ENCODE measurements at regions not wholly inside any gene's neighbourhood (a gene's known extent, or its start where the extent isn't known, plus 50 kb on each side); places are given as distances from the start of the nearest gene placed in this dataset.
"Not testable (repeated sequence)": the region's sequence is repeated elsewhere in the genome, so short reads cannot be mapped to it uniquely, and the experiment has no call there.

DNA sequence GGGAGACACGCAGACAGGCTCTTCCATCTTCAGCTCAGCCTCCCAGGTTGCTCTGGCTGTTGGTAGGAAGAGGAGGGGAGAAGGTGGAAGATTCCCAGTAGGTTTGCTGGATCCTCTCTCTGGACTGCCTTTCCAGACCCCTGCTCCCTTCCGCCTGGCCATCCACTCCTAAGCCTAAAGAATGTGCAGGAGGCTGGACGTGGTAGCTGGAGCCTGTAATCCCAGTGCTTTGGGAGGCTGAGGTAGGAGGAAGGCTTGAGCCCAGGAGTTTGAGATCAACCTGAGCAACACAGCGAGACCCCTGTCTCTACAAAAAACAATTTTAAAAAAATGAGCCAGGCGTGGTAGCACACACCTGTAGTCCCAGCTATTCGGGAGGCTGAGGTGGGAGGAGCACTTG, 2895.6 kb downstream of the RPIA start:
- H3K27ac Mint-ChIP-seq; H3K36me3 Mint-ChIP-seq (ENCODE audit: low read depth); DNase-seq (ENCODE audit: low spot score): not testable (repeated sequence)

DNA sequence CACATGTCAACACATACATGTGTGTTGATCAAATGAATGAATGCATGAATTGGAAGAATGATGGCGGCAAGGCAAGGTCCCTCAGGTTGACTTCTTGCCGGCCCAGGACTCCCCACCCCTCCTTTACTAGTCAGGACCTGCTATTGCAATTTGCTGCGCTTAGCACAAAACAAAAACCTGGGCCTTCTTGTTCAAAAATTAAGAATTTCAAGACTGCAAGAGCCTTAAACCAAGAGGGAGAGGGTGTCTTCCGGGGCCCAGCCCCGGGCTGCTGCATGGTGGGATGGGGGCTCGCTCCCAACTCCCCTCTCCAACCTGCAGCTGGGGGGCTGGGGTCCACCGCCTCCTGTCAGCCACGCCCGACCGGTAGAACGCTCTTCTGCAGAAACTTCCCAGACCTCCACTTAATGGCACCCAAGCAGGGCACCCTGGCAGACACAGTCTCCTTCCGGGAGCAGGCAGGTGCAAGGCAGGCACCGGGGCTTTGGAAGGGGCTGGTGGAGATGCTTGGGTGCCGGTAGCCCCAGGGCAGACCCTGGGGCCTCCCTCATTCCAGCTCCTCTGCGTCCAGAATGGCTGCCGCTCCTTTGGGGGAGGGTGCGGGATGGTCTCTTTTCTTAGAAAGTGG, 2896.5 kb downstream of the RPIA start:
- H3K4me1 Mint-ChIP-seq (ENCODE audit: low read depth); H3K4me3 Mint-ChIP-seq; H3K27ac Mint-ChIP-seq: not testable (repeated sequence)

More for the DNA sequence above, 2895.6 kb downstream of the RPIA start:
- peaks cover 12% of the 10 kb centered on the region for H3K9me3 Mint-ChIP-seq
- not testable (repeated sequence) for H3K4me1 Mint-ChIP-seq (ENCODE audit: low read depth); H3K27me3 Mint-ChIP-seq (ENCODE audit: low read depth); H3K4me3 Mint-ChIP-seq

DNA sequence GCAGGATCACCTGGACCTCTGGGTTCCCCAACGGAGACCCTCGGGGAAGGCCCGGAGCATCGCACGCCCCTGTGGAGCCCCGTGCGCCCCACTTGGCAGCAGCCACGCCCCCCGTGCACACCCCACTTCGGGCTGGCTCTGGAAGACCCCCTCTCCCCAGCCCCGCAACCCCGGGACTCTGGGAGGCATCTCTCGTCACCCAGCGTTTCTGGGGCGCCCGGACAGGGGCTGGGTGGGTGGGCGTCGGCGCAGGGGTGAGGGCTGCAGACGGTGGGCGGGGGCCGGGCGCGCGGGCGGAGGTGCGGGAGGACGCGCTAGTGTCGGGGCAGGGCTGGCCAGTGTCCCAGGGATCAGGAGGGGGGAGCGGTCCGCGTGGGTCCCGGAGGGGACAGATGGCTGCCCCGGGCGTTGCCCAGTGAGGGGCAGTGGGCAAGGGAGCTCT, 2897.3 kb downstream of the RPIA start:
- H3K4me1 Mint-ChIP-seq (ENCODE audit: low read depth); H3K36me3 Mint-ChIP-seq (ENCODE audit: low read depth); H3K4me3 Mint-ChIP-seq; H3K27ac Mint-ChIP-seq; H3K27me3 Mint-ChIP-seq (ENCODE audit: low read depth); DNase-seq (ENCODE audit: low spot score): not testable (repeated sequence)
- H3K9me3 Mint-ChIP-seq: peaks cover 12% of the 10 kb centered on the region

More for the DNA sequence above, 2896.5 kb downstream of the RPIA start:
- not testable (repeated sequence) for H3K27me3 Mint-ChIP-seq (ENCODE audit: low read depth); DNase-seq (ENCODE audit: low spot score); H3K36me3 Mint-ChIP-seq (ENCODE audit: low read depth)
- peaks cover 12% of the 10 kb centered on the region for H3K9me3 Mint-ChIP-seq

DNA sequence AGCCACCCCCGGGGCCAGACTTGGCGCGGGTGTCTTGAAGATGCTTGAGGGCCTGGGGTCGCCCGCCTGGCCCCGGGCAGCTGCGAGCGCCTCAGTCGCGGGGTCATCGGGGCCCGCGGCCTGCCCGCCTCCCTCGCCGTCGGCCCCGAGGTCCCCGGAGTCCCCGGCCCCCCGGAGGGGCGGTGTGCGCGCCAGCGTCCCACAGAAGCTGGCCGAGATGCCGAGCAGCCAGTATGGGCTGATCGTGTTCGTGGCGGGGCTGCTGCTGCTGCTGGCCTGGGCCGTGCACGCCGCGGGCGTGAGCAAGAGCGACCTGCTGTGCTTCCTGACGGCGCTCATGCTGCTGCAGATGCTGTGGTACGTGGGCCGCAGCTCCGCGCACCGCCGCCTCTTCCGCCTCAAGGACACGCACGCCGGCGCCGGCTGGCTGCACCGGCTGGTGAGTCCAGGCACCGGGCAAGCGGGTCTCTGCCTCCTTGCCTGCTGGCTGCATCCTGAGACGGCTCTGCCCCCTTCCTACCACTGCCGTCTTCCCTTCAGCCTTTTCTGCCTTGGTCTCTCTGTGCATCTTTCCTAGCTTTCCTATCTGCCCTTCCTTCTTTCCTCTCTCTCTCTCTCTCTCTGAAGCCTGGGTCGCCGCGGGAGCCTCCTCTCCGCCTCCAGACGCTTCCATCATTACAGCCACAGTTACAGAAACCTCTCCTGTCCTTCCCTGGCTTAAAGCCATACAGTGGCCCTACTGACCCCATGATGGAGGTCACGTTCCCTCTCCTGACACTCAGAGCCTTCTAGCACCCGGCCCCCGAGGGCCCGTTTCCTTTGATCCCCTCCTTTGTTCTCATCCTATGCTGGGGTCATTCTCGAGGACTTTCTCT, 2898.2 kb downstream of the RPIA start:
- not testable (repeated sequence) for DNase-seq (ENCODE audit: low spot score); H3K27ac Mint-ChIP-seq; H3K27me3 Mint-ChIP-seq (ENCODE audit: low read depth); H3K4me1 Mint-ChIP-seq (ENCODE audit: low read depth); H3K36me3 Mint-ChIP-seq (ENCODE audit: low read depth); H3K4me3 Mint-ChIP-seq
- peaks cover 10% of the 10 kb centered on the region for H3K9me3 Mint-ChIP-seq

DNA sequence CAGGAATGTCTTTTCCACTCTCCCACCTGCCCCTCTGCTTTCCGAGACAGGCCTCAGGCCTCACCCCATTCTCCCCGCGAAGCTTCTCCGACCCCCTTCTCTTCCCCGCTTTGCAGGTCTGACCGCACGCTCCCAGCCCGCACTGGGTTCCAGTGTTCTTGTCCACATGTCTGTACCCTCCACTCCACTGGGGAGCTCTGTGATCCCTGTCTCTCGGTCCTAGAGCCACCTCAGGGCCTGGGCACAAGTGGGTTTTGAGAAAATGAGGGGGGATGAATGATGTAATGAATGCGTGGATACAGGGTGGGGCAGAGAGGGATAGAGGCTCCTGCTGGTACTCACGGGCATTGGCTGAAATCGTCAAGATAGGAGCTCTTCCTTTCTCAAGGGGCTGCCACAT, 2898.9 kb downstream of the RPIA start:
- not testable (repeated sequence) for DNase-seq (ENCODE audit: low spot score); H3K27ac Mint-ChIP-seq; H3K36me3 Mint-ChIP-seq (ENCODE audit: low read depth); H3K4me3 Mint-ChIP-seq; H3K27me3 Mint-ChIP-seq (ENCODE audit: low read depth); H3K4me1 Mint-ChIP-seq (ENCODE audit: low read depth)
- H3K9me3 Mint-ChIP-seq: peaks cover 10% of the 10 kb centered on the region

- H3K27ac Mint-ChIP-seq; H3K27me3 Mint-ChIP-seq (ENCODE audit: low read depth); DNase-seq (ENCODE audit: low spot score); H3K4me1 Mint-ChIP-seq (ENCODE audit: low read depth); H3K4me3 Mint-ChIP-seq; H3K36me3 Mint-ChIP-seq (ENCODE audit: low read depth): not testable (repeated sequence)
- peaks cover 10% of the 10 kb centered on the region for H3K9me3 Mint-ChIP-seq
These were observed 2899.6 kb downstream of the RPIA start for GRCh38 chr2:91591066-91591465.

DNA sequence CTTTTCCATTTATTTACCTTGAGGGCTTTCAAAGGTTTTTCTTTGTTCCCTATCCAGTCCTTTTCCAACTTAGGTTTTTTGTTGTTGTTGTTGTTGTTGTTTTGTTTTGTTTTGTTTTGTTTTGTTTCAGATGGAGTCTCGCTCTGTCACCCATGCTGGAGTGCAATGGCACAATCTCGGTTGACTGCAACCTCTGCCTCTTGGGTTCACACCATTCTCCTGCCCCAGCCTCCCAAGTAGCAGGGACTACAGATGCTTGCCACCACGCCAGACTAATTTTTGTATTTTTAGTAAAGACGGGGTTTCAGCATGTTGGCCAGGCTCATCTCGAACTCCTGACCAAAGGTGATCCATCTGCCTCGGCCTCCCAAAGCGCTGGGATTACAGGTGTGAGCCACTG, 2906.0 kb downstream of the RPIA start:
- DNase-seq (ENCODE audit: low spot score); H3K9me3 Mint-ChIP-seq; H3K4me1 Mint-ChIP-seq (ENCODE audit: low read depth); H3K36me3 Mint-ChIP-seq (ENCODE audit: low read depth); H3K4me3 Mint-ChIP-seq; H3K27me3 Mint-ChIP-seq (ENCODE audit: low read depth); H3K27ac Mint-ChIP-seq: not testable (repeated sequence)

- not testable (repeated sequence) for H3K4me1 Mint-ChIP-seq (ENCODE audit: low read depth); H3K9me3 Mint-ChIP-seq; H3K27ac Mint-ChIP-seq; DNase-seq (ENCODE audit: low spot score); H3K36me3 Mint-ChIP-seq (ENCODE audit: low read depth); H3K4me3 Mint-ChIP-seq; H3K27me3 Mint-ChIP-seq (ENCODE audit: low read depth)
These were observed 2907.0 kb downstream of the RPIA start for GRCh38 chr2:91598519-91598918.

- not testable (repeated sequence) for DNase-seq (ENCODE audit: low spot score); H3K4me3 Mint-ChIP-seq; H3K36me3 Mint-ChIP-seq (ENCODE audit: low read depth); H3K27me3 Mint-ChIP-seq (ENCODE audit: low read depth); H3K4me1 Mint-ChIP-seq (ENCODE audit: low read depth); H3K27ac Mint-ChIP-seq; H3K9me3 Mint-ChIP-seq
These were observed 2907.5 kb downstream of the RPIA start for GRCh38 chr2:91599000-91599399.

DNA sequence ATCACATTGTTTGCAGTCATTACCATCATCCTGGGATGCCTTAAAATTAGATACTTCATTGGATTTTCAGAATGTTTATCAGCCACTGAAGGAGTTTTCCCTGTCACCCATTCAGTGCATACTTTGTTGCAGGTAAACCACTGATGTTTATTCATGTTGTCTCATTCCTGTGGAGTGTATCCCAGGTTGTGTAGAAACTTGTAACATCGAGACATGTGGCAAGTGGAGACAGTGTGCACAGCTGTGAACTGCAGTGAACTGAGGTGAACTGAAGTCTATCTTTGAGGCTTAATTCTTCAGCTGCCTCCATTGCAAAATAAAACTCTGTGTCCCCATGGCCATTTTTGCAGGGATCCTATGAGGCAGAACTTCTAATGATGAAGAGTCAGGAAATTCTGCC, 2911.4 kb downstream of the RPIA start:
- H3K4me3 Mint-ChIP-seq; H3K4me1 Mint-ChIP-seq (ENCODE audit: low read depth); H3K27ac Mint-ChIP-seq; H3K36me3 Mint-ChIP-seq (ENCODE audit: low read depth); H3K9me3 Mint-ChIP-seq; H3K27me3 Mint-ChIP-seq (ENCODE audit: low read depth); DNase-seq (ENCODE audit: low spot score): not testable (repeated sequence)

DNA sequence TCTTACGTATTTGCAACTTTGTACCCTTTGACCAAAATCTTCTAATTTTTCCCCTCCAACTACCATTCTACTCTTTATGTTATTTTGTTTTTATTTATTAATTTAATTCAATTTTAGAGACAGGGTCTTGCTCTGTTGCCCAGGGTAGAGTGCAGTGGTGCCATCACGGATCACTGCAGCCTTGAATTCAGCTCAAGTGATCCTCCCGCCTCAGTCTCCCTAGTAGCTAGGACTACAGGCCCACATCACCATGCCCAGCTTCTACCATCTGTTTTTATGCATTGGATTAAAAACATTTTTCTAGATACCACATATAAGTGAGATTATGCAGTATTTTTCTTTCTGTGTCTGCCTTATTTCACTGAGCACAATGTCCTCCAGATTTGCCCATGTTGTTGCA, 2912.5 kb downstream of the RPIA start:
- H3K9me3 Mint-ChIP-seq; H3K27ac Mint-ChIP-seq; H3K27me3 Mint-ChIP-seq (ENCODE audit: low read depth); H3K4me3 Mint-ChIP-seq; H3K4me1 Mint-ChIP-seq (ENCODE audit: low read depth); DNase-seq (ENCODE audit: low spot score); H3K36me3 Mint-ChIP-seq (ENCODE audit: low read depth): not testable (repeated sequence)

GRCh38 chr2:91604629-91605028, 2913.2 kb downstream of the RPIA start:
- H3K4me1 Mint-ChIP-seq (ENCODE audit: low read depth); H3K4me3 Mint-ChIP-seq; H3K27ac Mint-ChIP-seq; H3K36me3 Mint-ChIP-seq (ENCODE audit: low read depth); H3K9me3 Mint-ChIP-seq; H3K27me3 Mint-ChIP-seq (ENCODE audit: low read depth); DNase-seq (ENCODE audit: low spot score): not testable (repeated sequence)

GRCh38 chr2:91623739-91624138, 2932.3 kb downstream of the RPIA start:
- H3K4me1 Mint-ChIP-seq (ENCODE audit: low read depth); H3K27ac Mint-ChIP-seq; DNase-seq (ENCODE audit: low spot score); H3K9me3 Mint-ChIP-seq; H3K4me3 Mint-ChIP-seq; H3K27me3 Mint-ChIP-seq (ENCODE audit: low read depth); H3K36me3 Mint-ChIP-seq (ENCODE audit: low read depth): not testable (repeated sequence)

DNA sequence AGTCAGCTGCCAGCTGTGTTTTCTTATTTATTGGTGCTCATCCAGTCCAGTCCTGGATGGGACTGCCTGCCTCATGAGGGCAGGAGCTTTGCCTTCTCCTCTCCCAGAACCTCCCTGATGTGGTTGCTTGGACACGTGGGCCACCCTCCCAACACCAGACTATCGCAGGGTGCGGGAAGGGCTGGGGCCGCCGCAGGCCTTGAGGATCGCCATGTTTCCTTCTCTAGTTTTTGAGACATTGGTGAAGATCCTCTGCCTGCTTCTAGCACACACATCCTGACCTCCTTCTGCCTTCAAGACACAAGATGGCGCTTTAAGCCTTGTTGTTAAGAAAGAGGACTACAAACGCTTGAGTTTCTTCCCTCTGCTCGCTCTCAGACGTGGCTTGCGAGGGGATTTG, 2937.0 kb downstream of the RPIA start:
- H3K36me3 Mint-ChIP-seq (ENCODE audit: low read depth); H3K4me1 Mint-ChIP-seq (ENCODE audit: low read depth); H3K27me3 Mint-ChIP-seq (ENCODE audit: low read depth); H3K9me3 Mint-ChIP-seq; H3K4me3 Mint-ChIP-seq; DNase-seq (ENCODE audit: low spot score); H3K27ac Mint-ChIP-seq: not testable (repeated sequence)

- not testable (repeated sequence) for DNase-seq (ENCODE audit: low spot score); H3K27me3 Mint-ChIP-seq (ENCODE audit: low read depth); H3K9me3 Mint-ChIP-seq; H3K4me1 Mint-ChIP-seq (ENCODE audit: low read depth); H3K36me3 Mint-ChIP-seq (ENCODE audit: low read depth); H3K27ac Mint-ChIP-seq; H3K4me3 Mint-ChIP-seq
These were observed 2965.7 kb downstream of the RPIA start for GRCh38 chr2:91657193-91657592.
